GM23338 (cell line): ENCODE measurements at regions not wholly inside any gene's neighbourhood (a gene's known extent, or its start where the extent isn't known, plus 50 kb on each side); places are given as distances from the start of the nearest gene placed in this dataset.

Experiments
- ATAC-seq: fragments of 200-7000 bp; cut with Tn5 transposase; 3 replicates; pipeline ENCODE4 v1.9.1; 2020
- DNase-seq: peaks from one replicate; pipeline ENCODE4 v3.0.0-alpha.2; 2015; ENCODE audit warnings: low spot score
- H2AFZ ChIP-seq: fragments of 200-600 bp; sonication (generic); 2 replicates; pipeline ENCODE4 v1.8.0; 2016; ENCODE audit warnings: antibody characterized with exemption, mild to moderate bottlenecking, moderate library complexity
- H3F3A ChIP-seq: fragments of 200-600 bp; sonication (generic); replicated peaks from 2 replicates; pipeline ENCODE4 v1.8.0; 2017; ENCODE audit warnings: antibody characterized with exemption, mixed run types, low read depth
- H3K27ac ChIP-seq: fragments of 200-600 bp; sonication (generic); 2 replicates; pipeline ENCODE4 v1.6.1; 2016; ENCODE audit warnings: low read depth
- H3K27me3 ChIP-seq: fragments of 200-600 bp; sonication (generic); 2 replicates; pipeline ENCODE4 v1.8.0; 2016; ENCODE audit warnings: mild to moderate bottlenecking, mixed run types, moderate library complexity; ENCODE audit not compliant: insufficient read depth
- H3K36me3 ChIP-seq: fragments of 200-600 bp; sonication (generic); 2 replicates; pipeline ENCODE4 v1.8.0; 2016; ENCODE audit warnings: mild to moderate bottlenecking; ENCODE audit not compliant: insufficient read depth
- H3K4me1 ChIP-seq: fragments of 200-600 bp; sonication (generic); 2 replicates; pipeline ENCODE4 v1.8.0; 2016; ENCODE audit warnings: mild to moderate bottlenecking, moderate library complexity; ENCODE audit not compliant: insufficient read depth
- H3K4me2 ChIP-seq: fragments of 200-600 bp; sonication (generic); 2 replicates; pipeline ENCODE4 v1.7.1; 2017; ENCODE audit warnings: mixed run types
- H3K4me3 ChIP-seq: fragments of 200-600 bp; sonication (generic); 2 replicates; pipeline ENCODE4 v1.6.1; 2016; ENCODE audit warnings: mixed run types
- H3K79me2 ChIP-seq: fragments of 200-600 bp; sonication (generic); replicated peaks from 2 replicates; pipeline ENCODE4 v1.8.0; 2017; ENCODE audit warnings: mild to moderate bottlenecking; ENCODE audit not compliant: insufficient read depth
- H3K9me2 ChIP-seq: fragments of 200-600 bp; sonication (generic); 2 replicates; pipeline ENCODE4 v1.8.0; 2017; ENCODE audit not compliant: insufficient read depth
- H4K20me1 ChIP-seq: fragments of 200-600 bp; sonication (generic); replicated peaks from 2 replicates; pipeline ENCODE4 v1.8.0; 2017; ENCODE audit warnings: mild to moderate bottlenecking; ENCODE audit not compliant: insufficient read depth
- H3K27ac Mint-ChIP-seq: 2 replicates; pipeline ENCODE4 v1.8.0; 2020; ENCODE audit warnings: inconsistent platforms, mild to moderate bottlenecking, moderate library complexity, mixed read lengths
- H3K27me3 Mint-ChIP-seq: 3 replicates; pipeline ENCODE4 v1.8.0; 2022; ENCODE audit warnings: low read depth, mild to moderate bottlenecking, moderate library complexity, mixed read lengths, inconsistent platforms; ENCODE audit not compliant: insufficient read depth, poor library complexity
- H3K36me3 Mint-ChIP-seq: 3 replicates; pipeline ENCODE4 v1.8.0; 2021; ENCODE audit warnings: low read depth, mild to moderate bottlenecking, inconsistent platforms, moderate library complexity, mixed read lengths
- H3K4me1 Mint-ChIP-seq: 3 replicates; pipeline ENCODE4 v1.8.0; 2020; ENCODE audit warnings: mild to moderate bottlenecking, inconsistent platforms, mixed read lengths
- H3K4me3 Mint-ChIP-seq: 3 replicates; pipeline ENCODE4 v1.8.0; 2021; ENCODE audit warnings: moderate library complexity, mild to moderate bottlenecking, inconsistent platforms, mixed read lengths
- H3K9me3 Mint-ChIP-seq: 3 replicates; pipeline ENCODE4 v1.8.0; 2020; ENCODE audit warnings: moderate library complexity, mild to moderate bottlenecking, inconsistent platforms, mixed read lengths
- EZH2 ChIP-seq: fragments of 200-600 bp; sonication (generic); IDR thresholded peaks from one replicate; pipeline ENCODE4 v1.8.0; 2017; ENCODE audit warnings: antibody characterized with exemption, mild to moderate bottlenecking, low read depth; ENCODE audit not compliant: unreplicated experiment
- EZH2phosphoT487 ChIP-seq: fragments of 200-600 bp; sonication (generic); IDR thresholded peaks from one replicate; pipeline ENCODE4 v1.8.1; 2018; ENCODE audit warnings: antibody characterized with exemption; ENCODE audit not compliant: unreplicated experiment
- JUNB ChIP-seq: IDR thresholded peaks from one replicate; pipeline ENCODE4 v1.6.1; 2016; ENCODE audit warnings: antibody characterized with exemption; ENCODE audit not compliant: unreplicated experiment
- NANOG ChIP-seq: IDR thresholded peaks from 2 replicates; pipeline ENCODE4 v1.6.1; 2016; ENCODE audit warnings: antibody characterized with exemption, borderline replicate concordance
- POLR2AphosphoS5 ChIP-seq: IDR thresholded peaks from 2 replicates; pipeline ENCODE4 v1.6.1; 2016; ENCODE audit warnings: antibody characterized with exemption, low read depth
- REST ChIP-seq: IDR thresholded peaks from one replicate; pipeline ENCODE4 v1.6.1; 2018; ENCODE audit warnings: antibody characterized with exemption; ENCODE audit not compliant: unreplicated experiment
- STAT1 ChIP-seq: IDR thresholded peaks from one replicate; pipeline ENCODE4 v1.6.1; 2016; ENCODE audit warnings: antibody characterized with exemption; ENCODE audit not compliant: unreplicated experiment
- ZNF114 ChIP-seq: fragments of 250-450 bp; sonication (Bioruptor Pico); IDR thresholded peaks from 2 replicates; pipeline ENCODE4 v1.5.0; 2020; ENCODE audit warnings: mild to moderate bottlenecking, moderate library complexity
- ZNF331 ChIP-seq: fragments of 250-450 bp; sonication (Bioruptor Pico); IDR thresholded peaks from 2 replicates; pipeline ENCODE4 v1.5.0; 2020; ENCODE audit warnings: low read depth, mild to moderate bottlenecking, moderate library complexity
- ZNF462 ChIP-seq: fragments of 250-450 bp; sonication (Bioruptor Pico); IDR thresholded peaks from 2 replicates; pipeline ENCODE4 v1.5.0; 2020; ENCODE audit warnings: mild to moderate bottlenecking, moderate library complexity
- TF ChIP-seq, protein P1 (sequence below), 2 experiments: fragments of 200-600 bp in 1 of 2; sonication (generic) in 1 of 2; conservative IDR thresholded peaks; 2 replicates each; pipeline versions ENCODE4 v1.5.1 to v1.6.1; 2016 to 2017; ENCODE audit warnings: antibody characterized with exemption in 2 of 2, low read depth in 2 of 2, mild to moderate bottlenecking in 2 of 2, moderate library complexity in 1 of 2

GRCh38 chr4:124954046-124954445 is 241.5 kb upstream of the ANKRD50 start (continued):
- no peak for TF ChIP-seq STAT1
- TF ChIP-seq EZH2phosphoT487, result no peak
- no peak for TF ChIP-seq EZH2

DNA sequence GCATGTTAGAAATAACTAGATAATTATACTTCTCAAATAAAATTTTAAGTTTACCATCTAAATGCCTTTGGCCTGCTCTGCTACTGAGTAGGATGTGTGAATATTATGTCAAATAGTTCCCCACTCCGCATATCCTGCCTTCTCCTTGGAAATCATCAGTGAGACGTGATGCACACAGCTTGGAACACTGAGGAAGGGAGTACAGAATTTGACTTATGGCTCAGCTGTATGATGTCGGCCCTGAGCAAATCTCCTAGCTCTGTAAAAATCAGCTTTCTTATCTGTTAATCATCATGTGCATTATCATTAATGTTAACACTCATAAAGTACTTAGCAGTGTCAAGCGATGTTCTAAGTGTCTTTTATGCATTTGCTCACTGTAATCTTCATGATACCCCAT is 241.0 kb upstream of the ANKRD50 start:
- Histone ChIP-seq H3K27ac (no peak overlapping the region), H3K36me3 (no peaks in the 10 kb centered on the region; the same call in 1 of the 2 replicates), H3K27me3 (no peaks in the 10 kb centered on the region), H3K4me3 (no peak overlapping the region), H3K4me2 (no peak overlapping the region), H3K9me2 (no peaks in the 10 kb centered on the region), H4K20me1 (no peaks in the 10 kb centered on the region), H3K79me2 (no peaks in the 10 kb centered on the region), H2AFZ (no peak overlapping the region), H3F3A (no peaks in the 10 kb centered on the region), H3K4me1 (peaks cover 9% of the 10 kb centered on the region)
- DNase-seq (no peak), ATAC-seq (no peak)
- H3K9me3 Mint-ChIP-seq, result peaks cover 10% of the 10 kb centered on the region; the same call in 2 of the 3 replicates
- no peak overlapping the region for H3K4me3 Mint-ChIP-seq
- TF ChIP-seq REST (no peak), ZNF462 (no peak), ZNF331 (CRISPR knock-in tag) (no peak), STAT1 (no peak), EZH2phosphoT487 (no peak), POLR2AphosphoS5 (no peak), NANOG (no peak), ZNF114 (CRISPR knock-in tag) (no peak), JUNB (no peak), EZH2 (no peak)
- TF ChIP-seq, protein P1, sequence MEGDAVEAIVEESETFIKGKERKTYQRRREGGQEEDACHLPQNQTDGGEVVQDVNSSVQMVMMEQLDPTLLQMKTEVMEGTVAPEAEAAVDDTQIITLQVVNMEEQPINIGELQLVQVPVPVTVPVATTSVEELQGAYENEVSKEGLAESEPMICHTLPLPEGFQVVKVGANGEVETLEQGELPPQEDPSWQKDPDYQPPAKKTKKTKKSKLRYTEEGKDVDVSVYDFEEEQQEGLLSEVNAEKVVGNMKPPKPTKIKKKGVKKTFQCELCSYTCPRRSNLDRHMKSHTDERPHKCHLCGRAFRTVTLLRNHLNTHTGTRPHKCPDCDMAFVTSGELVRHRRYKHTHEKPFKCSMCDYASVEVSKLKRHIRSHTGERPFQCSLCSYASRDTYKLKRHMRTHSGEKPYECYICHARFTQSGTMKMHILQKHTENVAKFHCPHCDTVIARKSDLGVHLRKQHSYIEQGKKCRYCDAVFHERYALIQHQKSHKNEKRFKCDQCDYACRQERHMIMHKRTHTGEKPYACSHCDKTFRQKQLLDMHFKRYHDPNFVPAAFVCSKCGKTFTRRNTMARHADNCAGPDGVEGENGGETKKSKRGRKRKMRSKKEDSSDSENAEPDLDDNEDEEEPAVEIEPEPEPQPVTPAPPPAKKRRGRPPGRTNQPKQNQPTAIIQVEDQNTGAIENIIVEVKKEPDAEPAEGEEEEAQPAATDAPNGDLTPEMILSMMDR (conservative IDR thresholded peaks at IDR 0.05; ENCODE audit: low read depth in 2 of 2), result no peak
- no peaks in the 10 kb centered on the region for H3K27me3 Mint-ChIP-seq
- H3K36me3 Mint-ChIP-seq, result peaks cover 8% of the 10 kb centered on the region; the same call in 1 of the 3 replicates
- peaks cover 9% of the 10 kb centered on the region; the same call in 2 of the 3 replicates for H3K4me1 Mint-ChIP-seq
- no peak overlapping the region for H3K27ac Mint-ChIP-seq
